Right renal cortex interstitium (tissue), 3 donors: ENCODE measurements at regions not wholly inside any gene's neighbourhood (a gene's known extent, or its start where the extent isn't known, plus 50 kb on each side); places are given as distances from the start of the nearest gene placed in this dataset.

ENCODE experiments used
- DNase-seq, 3 donors: peaks; one replicate each; pipeline ENCODE4 v3.0.0-alpha.2; 2013; ENCODE audit warnings: low read depth in 3 of 3, low spot score in 2 of 3

DNA sequence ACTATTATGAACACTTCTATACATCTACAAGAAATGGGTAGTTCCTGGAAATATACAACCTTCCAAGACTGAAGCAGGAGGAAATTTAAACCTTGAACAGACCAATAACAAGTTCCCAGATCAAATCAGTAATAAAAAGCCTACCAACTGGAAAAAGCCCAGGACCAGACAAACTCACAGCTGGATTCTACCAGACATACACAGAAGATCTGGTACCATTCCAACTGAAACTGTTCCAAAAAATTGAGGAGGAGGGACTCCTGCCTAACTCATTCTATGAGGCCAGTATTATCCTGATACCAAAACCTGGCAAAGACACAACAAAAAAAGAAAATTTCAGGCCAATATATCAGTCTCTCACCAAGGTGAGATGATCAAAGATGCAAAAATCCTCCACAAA is 189.4 kb downstream of the RPS29 start:
- DNase-seq: no peak

DNA sequence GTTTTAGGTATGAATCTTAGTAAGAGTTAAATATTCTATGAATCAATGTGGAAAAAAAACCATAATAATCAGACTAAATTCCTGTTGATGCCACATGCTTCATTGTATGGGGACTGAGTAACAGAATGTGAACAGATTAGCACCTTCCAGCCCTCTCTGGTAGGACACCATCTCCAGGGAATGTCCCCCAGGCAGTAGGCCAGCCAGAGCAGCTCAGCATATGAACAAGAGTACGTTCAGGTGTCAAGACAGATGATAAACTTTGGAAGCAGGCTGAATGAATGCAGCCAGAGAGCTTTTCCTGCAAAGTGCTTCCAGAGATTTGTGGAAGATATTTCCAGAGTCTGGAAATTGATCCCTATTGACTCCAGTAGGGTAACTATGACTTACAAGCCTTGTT is 204.4 kb downstream of the RPS29 start:
- no peak for DNase-seq

DNA sequence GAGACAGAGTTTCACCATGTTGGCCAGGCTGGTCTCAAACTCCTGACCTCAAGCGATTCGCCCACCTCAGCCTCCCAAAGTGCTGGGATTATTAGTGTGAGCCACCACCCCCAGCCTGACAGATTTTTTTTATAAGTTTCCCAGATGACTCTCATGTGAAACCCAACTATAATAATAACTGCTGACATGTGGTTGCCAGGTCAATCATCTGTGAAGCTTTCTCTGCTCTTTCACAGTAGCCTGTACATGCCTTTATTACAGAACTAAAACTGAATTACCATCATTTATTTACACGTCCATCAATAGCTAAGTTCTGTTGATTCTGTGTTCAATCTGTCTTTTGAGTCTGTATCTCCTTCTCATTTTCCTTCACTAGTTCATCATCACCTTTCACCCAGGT is 218.5 kb downstream of the RPS29 start:
- no peak for DNase-seq

DNA sequence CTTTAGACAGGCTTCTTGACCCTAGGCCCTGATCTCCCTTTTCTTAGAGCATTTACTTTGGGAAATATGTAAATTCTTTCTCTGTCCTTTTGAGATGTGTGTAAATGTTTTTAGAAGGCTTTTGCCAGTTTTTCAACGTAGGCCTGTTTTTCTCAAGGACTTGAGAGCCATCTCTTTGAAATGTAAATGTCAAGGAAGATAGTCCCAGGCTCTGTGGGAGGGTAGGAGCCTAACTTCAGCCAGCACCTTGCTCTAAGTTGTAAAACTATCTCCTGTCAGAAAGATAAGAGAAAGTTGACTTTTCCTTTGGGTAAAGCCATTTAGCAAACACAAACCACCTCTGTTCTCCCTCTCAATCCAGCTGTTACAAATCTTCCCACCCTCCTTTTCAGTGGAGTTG is 219.8 kb downstream of the RPS29 start:
- no peak for DNase-seq

DNA sequence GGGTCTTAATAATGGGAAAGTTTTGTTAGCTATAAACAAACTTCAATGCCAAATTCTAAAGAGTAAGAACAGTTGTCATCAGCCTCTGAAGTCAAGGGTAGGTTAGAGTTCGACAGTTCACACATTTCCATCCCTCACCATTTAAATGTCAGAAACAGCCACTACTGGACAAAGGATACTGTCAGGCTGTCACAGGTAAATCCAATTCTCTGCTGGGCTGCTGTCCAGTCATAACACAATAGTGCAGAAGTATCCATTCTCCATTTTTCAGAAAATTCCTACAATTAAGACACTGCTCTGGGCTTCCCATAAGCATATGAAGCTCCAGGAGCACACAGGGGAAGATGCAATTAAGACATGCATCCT is 221.4 kb downstream of the RPS29 start:
- no peak for DNase-seq

DNA sequence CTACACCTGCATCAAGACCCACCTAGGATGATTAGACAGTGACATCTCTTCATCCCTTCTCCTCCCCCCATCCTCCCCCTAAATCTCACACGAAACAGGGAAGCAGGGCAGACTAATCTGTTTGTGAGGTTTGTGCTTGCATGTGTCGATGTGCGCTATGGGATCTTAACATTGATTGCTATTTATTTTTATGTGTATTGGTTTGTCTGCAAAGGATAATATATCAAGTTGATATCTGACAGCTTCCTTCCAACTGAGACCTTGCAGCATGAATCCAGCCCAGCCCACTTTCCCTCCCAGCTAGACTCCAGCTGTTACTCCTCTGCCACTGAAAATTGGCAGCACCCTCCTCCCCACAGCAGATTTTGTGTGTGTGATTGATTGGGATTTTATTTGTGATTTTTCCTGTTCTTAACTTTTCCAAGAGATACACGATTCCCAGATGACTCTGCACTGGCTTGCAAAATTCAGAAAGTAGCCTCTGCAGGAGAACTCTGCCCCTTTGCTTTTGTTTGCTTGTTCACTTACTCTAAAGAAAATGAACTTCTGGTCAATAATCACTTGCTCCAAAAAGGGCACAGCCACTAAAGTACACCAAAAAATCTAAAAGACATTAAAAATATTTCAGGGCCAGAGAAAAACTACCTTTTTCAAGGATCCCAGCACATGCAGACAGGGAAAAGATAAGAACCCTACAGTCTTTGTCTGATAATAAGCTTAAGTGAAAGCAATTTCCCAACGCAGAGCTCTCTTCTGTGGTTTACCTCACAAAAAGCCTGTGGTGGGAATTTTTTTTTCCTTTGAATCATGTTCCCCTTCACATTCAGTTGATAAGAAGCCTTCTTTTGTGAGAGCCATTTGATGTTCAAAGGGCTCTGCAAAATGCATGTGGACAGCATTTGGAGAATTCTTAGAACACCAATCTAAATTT is 222.1 kb downstream of the RPS29 start:
- DNase-seq: no peak

DNA sequence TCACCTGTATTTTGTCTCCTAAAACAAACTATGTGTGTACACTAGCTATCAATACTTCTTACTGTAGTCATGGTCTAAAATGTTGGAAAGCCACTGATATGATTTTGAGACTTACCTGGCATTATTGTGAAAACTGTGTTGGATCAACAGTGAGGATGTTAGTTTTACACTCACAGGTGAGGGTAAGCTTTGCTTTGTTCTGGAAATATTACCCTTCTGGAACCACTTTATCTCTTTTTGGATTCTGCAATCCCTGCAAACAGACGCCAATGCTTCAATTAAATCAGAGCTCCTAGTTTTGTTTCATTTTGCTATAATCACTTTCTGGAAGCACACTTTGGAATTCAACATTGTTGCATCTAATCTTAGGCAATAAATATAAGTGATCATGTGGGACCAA is 223.3 kb downstream of the RPS29 start:
- no peak for DNase-seq

DNA sequence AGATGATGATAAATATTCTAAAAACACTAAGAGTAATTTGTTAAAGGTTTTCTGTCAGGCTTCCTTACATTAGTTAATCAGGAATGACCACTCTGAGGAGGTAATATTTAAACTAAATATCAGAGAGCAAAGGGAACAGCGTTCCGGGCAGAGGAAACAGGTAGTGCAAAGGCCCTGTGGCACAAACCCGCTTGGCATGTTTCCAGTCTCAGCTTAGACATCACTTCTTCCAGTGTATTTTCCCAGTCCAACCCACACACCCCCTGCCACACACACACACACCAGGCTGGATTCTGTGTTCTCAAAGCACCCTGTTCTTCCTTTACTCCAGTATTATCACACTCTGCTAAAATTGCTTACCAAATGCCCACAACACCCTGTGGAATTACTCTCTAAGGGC is 247.1 kb downstream of the RPS29 start:
- DNase-seq: no peak

DNA sequence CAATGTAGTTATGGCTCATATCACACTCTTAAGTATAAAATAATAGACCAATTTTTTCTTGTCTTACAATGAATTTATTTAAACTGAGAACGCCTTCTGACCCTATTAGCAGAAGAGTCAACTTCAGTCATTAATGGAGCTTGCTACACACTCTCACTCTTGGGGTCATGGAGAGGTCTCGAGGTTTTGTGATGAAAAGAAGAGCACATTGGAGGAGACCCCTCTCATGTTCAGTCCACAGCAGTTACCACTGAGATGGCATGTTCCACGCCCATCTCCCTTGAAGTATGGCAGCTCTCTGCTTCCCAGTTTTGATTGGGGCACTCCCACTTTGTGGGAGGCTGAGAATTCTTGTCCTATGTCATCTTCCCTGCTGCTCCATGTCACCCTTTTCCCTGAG is 266.4 kb downstream of the RPS29 start:
- DNase-seq: no peak

DNA sequence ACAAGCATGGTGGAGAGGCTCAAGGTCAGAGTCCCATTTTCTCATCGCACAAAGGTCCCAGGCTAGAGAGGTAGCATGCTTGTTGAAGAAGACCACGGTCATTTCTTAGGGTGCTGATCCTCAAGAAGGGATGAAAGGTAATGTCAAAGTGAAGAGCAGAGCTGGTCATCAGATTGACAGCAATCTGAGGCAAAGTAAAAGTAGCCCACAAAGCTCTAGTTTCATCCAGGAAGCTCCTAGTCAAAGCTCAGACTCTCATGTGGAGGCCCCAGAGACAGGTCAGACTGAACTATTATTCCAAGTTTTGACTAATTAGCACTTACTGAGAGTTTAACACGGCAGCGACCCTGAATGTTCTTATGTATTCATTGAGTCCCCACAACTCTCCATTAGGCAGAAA is 270.6 kb downstream of the RPS29 start:
- no peak for DNase-seq

DNA sequence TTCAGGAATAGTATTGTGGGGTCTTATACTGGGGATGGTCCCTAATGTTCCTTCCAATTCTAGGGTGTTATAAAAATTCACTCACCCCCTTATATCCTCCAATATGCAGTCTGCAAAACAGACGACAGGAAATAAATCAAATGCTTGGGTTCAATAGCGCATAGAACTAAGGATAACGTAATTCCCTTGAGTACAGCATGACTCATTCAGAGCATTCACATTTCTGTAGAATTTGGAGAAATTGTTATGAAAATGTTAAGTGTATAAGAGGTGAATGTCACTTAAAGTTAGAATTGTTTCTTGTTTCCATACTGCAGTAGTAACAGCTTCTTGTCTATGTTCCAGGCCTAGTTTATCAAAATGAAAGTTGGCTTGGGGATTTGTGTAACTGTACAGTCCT is 271.4 kb downstream of the RPS29 start:
- DNase-seq: no peak

DNA sequence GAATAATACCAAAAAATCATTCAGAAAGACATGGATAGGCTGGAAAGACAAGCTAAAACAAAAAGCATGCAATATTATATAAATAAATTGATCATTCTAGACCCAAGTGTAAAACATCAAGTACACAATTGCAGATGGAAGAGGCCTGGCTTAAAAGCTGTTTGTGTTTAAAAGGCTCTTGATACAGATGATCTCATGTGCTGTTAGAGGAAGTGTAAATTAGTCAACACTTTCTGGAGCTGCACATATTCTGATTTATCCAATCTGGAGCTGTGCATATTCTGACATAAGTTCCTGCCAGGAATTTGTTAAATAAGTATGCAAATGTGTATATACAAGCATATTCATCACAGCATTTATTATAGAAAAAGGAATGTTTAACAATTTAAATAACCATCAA is 273.1 kb downstream of the RPS29 start:
- DNase-seq: no peak

DNA sequence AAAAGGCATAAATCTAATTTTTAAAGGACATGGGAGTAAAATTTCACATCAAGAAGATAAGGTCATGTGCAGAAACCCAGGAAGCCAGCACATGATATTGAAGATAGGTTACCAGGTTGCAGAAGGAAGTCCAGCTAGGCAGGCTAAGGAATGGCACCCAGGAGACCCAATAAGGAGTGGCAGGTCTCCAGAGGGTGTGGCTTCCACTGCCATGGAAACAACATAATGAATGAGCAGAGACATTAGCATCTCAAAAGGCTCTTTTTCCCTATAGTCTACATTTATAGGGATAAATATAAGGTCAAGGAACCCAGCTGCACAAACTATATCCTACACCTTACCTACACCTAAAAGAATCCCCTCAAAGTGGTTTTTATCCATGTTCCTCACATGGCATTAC is 275.9 kb downstream of the RPS29 start:
- no peak for DNase-seq

DNA sequence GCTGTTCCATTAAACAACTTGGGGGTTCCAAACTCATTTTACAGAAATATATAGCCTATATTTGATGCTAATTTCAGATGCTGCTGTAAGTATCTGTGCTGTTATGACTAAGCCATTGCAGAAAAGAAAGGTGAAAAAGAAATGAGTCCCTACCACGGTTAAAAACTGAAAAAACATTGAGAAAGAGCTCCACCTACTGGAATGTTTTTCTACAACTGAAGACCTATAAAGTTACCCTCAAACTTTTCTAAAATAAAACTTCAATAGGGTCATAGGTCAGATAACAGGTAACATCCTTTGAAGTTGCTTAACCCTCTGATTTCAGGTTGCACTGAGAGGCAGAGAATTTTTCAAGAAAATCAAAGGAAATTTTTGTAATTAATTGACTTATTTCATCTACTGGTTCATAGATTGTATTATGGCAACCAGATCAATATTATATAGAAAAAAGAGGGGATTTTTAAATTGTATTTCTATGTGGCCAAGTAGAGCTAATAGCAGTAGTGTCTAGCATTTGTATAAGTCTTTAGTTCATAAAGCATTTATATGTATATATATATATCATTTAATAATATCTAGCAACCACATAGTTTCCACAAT is 279.9 kb downstream of the RPS29 start:
- no peak for DNase-seq

DNA sequence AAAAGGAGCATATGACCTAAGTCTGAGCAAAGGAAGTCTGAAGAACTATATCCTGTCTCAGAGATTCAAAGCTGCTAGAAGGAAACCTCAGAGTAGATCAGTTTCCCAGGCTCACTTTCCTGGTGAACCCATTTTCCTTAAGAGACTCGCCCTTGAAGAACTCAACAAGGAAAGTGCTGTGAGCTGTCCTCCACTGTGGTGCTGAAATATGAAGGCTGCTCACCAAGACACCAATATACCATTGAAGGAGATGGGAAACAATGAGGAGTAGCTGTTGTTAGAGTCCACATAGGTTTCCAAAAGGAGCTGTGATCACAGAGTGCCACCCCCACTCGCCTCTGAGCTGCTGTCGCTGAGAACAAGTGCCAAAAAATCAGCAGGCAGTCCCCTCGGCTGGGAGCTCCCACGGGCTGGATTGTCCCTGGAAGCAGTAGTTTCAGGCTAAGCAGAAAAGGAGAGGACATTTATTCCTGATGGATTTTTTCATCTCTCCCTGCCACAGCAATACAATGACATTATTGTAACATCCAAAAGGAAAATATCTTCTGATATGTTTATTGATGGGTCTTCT is 282.1 kb downstream of the RPS29 start:
- DNase-seq: peak; percentile 65 to 69 (median 67)

DNA sequence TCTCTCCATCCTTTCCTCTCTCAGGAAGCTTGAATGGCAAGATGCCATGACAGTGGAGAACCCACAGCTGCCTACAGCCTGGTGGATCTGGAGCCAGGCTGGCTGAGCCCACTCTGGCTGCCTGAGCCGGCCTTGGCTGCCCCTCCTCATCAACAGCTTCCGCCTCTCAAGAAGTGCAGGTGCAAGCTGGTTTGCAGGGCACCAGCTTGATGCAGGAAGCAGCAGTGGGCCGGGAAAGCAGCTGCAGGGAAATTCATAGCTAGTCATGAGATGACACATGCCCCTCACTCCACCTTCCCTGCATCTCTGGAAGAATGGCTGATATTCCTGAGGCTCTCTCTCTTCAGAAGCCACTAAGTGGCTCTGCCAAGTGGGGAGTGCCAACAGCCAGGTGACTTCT is 289.1 kb downstream of the RPS29 start:
- no peak for DNase-seq

DNA sequence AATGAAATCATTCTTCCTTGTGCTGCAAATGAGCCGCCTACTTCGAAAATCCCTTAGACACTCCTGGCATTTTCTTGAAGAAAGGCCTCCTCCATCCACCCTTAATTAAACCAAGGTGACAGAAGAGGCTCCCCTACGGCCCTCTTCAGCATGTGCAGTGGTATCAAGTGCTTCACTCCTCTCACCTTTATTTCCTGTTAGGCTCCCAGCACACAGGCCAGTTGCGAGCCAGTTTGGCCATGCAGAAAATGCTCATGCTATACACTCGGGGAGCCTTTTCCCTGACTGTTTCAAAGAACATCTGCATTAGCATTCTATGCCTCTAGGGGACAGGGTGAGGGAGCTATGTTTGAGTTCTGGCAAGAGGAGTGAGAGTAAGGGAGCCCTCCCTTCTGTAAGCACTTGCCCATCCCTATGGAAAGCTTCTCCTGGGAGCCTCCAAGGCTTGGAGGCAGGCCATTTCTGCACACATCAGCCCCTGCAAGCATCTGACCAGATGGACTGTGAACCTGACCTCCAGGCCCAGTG is 291.5 kb downstream of the RPS29 start:
- DNase-seq: no peak

DNA sequence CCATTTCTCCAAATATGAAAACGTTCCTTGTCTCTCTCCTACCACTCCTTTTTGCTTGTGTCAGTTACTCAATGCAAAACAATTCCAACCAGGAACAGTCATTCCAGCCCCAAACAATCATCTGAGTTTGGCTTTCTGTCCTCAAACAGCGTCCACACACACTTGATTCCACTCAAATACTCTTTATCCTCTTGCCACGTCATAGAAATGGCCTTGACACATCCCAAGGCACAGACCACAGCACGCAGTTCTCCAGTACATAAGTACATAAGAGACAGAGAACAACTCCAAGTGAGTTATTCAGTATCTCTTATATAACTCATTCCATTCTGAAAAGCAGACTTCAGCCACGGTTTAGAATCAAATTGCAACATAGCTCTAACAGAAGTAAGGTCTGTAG is 299.2 kb downstream of the RPS29 start:
- DNase-seq: no peak

DNA sequence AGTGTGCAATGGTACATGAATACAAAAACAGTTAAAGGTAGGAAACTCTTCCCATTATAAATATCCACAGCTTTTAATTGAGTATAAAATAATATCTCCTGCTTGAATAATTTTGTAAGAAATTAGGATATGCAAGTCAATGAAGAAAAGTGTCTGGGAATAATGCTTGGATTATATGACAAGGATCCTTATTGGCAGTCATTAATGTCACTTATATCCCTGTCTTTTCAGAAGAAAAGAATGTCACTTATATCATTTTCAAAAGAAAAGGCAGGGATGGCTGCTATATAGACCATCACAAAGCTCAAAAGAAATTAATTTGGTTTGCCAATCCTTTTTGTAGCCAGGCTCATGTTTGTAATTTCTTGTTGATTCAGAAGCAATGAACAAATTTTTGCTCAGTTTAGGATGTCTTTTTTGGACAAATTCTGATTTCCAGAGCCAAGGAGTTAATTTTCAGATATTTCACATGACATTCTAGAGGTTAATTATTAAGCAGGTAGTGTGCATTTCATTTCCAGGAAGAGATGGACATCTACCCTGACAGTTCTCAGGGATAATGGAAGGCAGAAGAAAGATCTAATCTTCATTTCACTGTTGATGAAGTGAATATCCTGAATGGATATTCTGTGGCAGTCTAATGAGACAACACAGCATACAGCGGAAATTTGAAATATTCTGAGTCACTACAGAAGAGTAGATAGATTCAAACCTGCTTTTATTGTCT is 299.8 kb downstream of the RPS29 start:
- no peak for DNase-seq

DNA sequence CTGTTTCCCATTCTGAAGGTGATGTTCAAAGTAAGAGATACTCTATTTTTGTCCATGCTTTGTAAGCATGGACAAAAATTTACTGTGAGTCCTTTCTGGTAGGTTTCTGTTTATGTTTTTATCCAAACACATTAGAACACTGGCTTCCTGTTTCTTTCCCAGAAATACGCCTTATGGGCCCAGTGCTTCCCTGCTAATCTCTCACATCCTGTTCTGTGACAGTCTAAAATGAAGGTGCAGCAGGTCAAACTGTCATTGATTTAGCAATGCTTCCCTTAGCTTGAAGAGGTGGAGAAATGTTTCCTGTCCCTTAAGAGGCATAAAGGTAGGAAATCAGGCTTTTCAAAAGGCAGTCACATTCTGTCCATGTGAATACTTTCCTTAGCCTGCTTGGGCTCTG is 305.6 kb downstream of the RPS29 start:
- no peak for DNase-seq

DNA sequence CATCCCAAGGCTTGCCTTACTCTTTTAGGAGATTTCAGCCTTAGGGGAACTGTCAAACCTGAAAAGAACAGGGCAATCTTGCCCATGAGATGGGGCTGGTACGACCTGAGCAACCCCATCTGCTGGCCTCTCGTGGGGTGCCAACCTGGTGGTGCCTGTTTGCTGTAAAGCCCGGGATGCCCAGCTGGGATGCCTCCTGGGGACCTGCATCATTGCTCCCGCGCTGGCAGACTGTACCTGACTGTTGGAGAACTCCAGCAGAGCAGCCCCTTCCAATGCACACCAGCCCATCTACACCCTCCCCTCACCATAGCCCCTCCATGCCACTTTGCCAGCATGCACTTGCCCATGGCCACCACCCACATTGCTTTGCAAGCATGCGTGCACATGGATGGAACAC is 335.7 kb downstream of the RPS29 start:
- DNase-seq: no peak
